Esophagus muscularis mucosa (tissue), 3 donors: ENCODE measurements at regions not wholly inside any gene's neighbourhood (a gene's known extent, or its start where the extent isn't known, plus 50 kb on each side); places are given as distances from the start of the nearest gene placed in this dataset.

Experiments
- EP300 ChIP-seq: sonication (generic); formaldehyde crosslinking; IDR thresholded peaks from one replicate; pipeline ENCODE4 v1.6.1; 2017; ENCODE audit warnings: antibody characterized with exemption
- TF ChIP-seq, protein P1 (sequence below), 3 experiments: fragments of 200-600 bp in 2 of 3; fragments of 450-650 bp in 1 of 3; sonication (generic) in 2 of 3; IDR thresholded peaks; one replicate each; pipeline ENCODE4 v1.5.1; 2017 to 2019; ENCODE audit warnings: antibody characterized with exemption in 3 of 3, mild to moderate bottlenecking in 2 of 3, moderate library complexity in 1 of 3

- TF ChIP-seq, protein P1, sequence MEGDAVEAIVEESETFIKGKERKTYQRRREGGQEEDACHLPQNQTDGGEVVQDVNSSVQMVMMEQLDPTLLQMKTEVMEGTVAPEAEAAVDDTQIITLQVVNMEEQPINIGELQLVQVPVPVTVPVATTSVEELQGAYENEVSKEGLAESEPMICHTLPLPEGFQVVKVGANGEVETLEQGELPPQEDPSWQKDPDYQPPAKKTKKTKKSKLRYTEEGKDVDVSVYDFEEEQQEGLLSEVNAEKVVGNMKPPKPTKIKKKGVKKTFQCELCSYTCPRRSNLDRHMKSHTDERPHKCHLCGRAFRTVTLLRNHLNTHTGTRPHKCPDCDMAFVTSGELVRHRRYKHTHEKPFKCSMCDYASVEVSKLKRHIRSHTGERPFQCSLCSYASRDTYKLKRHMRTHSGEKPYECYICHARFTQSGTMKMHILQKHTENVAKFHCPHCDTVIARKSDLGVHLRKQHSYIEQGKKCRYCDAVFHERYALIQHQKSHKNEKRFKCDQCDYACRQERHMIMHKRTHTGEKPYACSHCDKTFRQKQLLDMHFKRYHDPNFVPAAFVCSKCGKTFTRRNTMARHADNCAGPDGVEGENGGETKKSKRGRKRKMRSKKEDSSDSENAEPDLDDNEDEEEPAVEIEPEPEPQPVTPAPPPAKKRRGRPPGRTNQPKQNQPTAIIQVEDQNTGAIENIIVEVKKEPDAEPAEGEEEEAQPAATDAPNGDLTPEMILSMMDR (IDR thresholded peaks at IDR 0.05), result peak; percentile 11 to 52 (median 43)
- TF ChIP-seq EP300, result no peak
Observed at GRCh38 chr19:27966390-27966816, 1246.5 kb downstream of the UQCRFS1 start.
